ENCODE measurements at regions not wholly inside any gene's neighbourhood (a gene's known extent, or its start where the extent isn't known, plus 50 kb on each side); places are given as distances from the start of the nearest gene placed in this dataset.

DNA sequence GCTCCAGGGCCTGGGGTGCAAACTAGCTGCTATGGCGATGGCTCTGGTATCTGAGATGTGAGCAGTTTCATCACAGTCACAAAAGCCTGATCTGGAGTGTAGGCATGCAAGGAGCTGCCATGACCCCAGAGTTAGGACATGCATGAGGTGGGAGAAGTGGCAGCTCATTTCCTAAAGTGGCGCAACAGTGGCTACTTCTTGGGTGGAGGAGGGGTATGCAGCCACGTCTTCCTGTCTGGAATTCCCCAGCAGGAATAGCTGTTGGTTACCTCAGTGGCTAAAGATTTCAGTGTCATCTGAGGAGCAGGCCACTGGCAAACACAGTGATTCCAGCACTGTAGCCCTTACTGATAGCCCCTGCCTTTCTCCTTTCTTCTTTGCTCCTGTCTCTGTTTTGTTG is 1382.5 kb downstream of the C4orf33 start:
- no peak overlapping the region for H3K4me3 ChIP-seq (ENCODE audit: low read depth, low read length)
- H3K79me2 ChIP-seq = no peaks in the 10 kb centered on the region
- no peak overlapping the region for H3K4me2 ChIP-seq (ENCODE audit: low read length)
- no peak overlapping the region for H2AFZ ChIP-seq
- no peaks in the 10 kb centered on the region for H3K9me3 ChIP-seq (ENCODE audit: control insufficient read depth, low read length)
- H3K27ac ChIP-seq = no peak overlapping the region
- no peaks in the 10 kb centered on the region for H3K36me3 ChIP-seq (ENCODE audit: control insufficient read depth, insufficient read depth, low read length)
- TF ChIP-seq, protein P1, sequence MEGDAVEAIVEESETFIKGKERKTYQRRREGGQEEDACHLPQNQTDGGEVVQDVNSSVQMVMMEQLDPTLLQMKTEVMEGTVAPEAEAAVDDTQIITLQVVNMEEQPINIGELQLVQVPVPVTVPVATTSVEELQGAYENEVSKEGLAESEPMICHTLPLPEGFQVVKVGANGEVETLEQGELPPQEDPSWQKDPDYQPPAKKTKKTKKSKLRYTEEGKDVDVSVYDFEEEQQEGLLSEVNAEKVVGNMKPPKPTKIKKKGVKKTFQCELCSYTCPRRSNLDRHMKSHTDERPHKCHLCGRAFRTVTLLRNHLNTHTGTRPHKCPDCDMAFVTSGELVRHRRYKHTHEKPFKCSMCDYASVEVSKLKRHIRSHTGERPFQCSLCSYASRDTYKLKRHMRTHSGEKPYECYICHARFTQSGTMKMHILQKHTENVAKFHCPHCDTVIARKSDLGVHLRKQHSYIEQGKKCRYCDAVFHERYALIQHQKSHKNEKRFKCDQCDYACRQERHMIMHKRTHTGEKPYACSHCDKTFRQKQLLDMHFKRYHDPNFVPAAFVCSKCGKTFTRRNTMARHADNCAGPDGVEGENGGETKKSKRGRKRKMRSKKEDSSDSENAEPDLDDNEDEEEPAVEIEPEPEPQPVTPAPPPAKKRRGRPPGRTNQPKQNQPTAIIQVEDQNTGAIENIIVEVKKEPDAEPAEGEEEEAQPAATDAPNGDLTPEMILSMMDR (IDR thresholded peaks at IDR 0.05) = no peak
- H3K27me3 ChIP-seq (ENCODE audit: control insufficient read depth, insufficient read depth, low read length) = no peaks in the 10 kb centered on the region
- no peak overlapping the region for H3K9ac ChIP-seq
- no peaks in the 10 kb centered on the region for H3K4me1 ChIP-seq

DNA sequence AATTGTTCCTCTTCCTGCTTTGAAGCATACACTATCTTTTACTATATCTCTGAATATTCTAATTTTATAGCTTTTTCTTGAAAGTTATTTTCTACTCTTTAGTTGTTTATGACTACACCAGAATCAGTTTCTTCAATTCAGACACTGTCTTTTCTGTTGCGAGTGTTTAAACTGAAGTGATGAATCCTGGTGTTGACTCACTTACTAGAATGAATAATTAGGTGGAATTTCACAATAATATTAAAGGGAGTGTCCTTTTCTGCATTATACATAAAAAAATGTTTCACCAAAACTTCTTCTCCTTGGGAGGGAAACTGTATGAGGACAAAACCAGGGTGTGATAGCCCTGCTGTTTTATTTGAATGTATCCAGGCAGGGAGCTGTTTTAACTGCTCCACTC is 1383.1 kb downstream of the C4orf33 start:
- Histone ChIP-seq H3K9ac (no peak overlapping the region), H3K4me1 (no peaks in the 10 kb centered on the region), H3K79me2 (no peaks in the 10 kb centered on the region), H3K4me3 (ENCODE audit: low read depth, low read length) (no peak overlapping the region), H3K9me3 (ENCODE audit: control insufficient read depth, low read length) (no peaks in the 10 kb centered on the region), H3K27me3 (ENCODE audit: control insufficient read depth, insufficient read depth, low read length) (no peaks in the 10 kb centered on the region), H3K36me3 (ENCODE audit: control insufficient read depth, insufficient read depth, low read length) (no peaks in the 10 kb centered on the region), H2AFZ (no peak overlapping the region), H3K27ac (no peak overlapping the region), H3K4me2 (ENCODE audit: low read length) (no peak overlapping the region)
- TF ChIP-seq, protein P1 (IDR thresholded peaks at IDR 0.05) = no peak

DNA sequence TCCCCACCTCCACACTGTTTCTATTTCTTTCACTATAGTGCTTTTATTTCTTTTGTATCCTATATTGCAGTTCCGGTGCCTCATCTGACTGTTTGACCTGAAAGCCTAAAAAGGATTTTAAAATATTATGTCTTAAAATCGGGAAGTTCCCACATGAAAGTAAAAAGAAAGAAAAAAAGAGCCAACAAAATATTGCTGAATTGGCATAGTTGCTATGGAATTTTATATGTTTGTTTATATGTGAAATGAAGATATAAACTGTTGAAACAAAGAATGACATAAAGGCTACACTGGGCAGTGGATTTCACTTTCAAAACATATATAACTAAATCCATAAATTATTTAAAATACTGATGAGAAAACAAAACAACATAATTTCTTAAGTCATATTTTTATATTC is 1383.7 kb downstream of the C4orf33 start:
- Histone ChIP-seq H3K4me3 (ENCODE audit: low read depth, low read length) (no peak overlapping the region), H3K4me1 (no peaks in the 10 kb centered on the region), H3K36me3 (ENCODE audit: control insufficient read depth, insufficient read depth, low read length) (no peaks in the 10 kb centered on the region), H3K4me2 (ENCODE audit: low read length) (no peak overlapping the region), H3K27me3 (ENCODE audit: control insufficient read depth, insufficient read depth, low read length) (no peaks in the 10 kb centered on the region), H2AFZ (no peak overlapping the region), H3K9ac (no peak overlapping the region), H3K27ac (no peak overlapping the region), H3K9me3 (ENCODE audit: control insufficient read depth, low read length) (no peaks in the 10 kb centered on the region), H3K79me2 (no peaks in the 10 kb centered on the region)
- TF ChIP-seq, protein P1 (IDR thresholded peaks at IDR 0.05) = no peak

DNA sequence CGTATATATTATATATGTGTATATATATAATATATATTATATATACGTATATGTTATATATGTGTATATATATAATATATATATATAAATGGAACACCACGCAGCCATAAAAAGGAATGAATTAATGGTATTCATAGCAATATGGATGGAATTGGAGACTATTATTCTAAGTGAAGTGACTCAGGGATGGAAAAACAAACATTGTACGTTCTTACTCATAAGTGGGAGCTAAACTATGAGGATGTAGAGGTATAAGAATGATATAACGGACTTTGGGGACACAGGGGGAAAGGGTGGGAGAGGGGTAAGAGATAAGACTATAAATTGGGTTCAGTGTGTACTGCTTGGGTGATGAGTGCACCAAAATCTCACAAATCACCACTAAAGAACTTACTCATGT is 1388.9 kb downstream of the C4orf33 start:
- H2AFZ ChIP-seq = no peak overlapping the region
- no peak overlapping the region for H3K9ac ChIP-seq
- H3K36me3 ChIP-seq (ENCODE audit: control insufficient read depth, insufficient read depth, low read length) = no peaks in the 10 kb centered on the region
- H3K4me2 ChIP-seq (ENCODE audit: low read length) = no peak overlapping the region
- H3K4me3 ChIP-seq (ENCODE audit: low read depth, low read length) = no peak overlapping the region
- no peaks in the 10 kb centered on the region for H3K27me3 ChIP-seq (ENCODE audit: control insufficient read depth, insufficient read depth, low read length)
- TF ChIP-seq, protein P1 (IDR thresholded peaks at IDR 0.05) = no peak
- H3K4me1 ChIP-seq = no peaks in the 10 kb centered on the region
- no peak overlapping the region for H3K27ac ChIP-seq
- H3K9me3 ChIP-seq (ENCODE audit: control insufficient read depth, low read length) = no peaks in the 10 kb centered on the region
- no peaks in the 10 kb centered on the region for H3K79me2 ChIP-seq

DNA sequence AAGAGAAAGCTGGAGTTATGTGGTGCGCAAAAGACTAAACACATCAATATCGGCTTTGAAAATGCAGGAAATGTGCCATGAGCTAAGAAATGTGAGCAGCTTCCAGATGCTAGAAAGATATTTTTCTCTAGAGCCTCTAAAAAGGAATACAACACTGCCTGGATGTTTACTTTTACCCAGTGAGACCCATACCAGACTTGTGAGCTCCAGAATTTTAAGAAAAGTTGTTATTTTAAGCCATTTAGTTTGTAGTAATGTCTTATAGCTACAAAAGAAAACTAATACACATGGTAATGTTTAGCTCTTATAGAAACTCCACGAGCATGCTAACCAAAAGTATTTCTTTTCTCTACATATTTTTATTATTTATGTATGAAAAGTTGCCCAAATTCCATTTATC is 1389.4 kb downstream of the C4orf33 start:
- TF ChIP-seq, protein P1 (IDR thresholded peaks at IDR 0.05) = no peak
- no peak overlapping the region for H3K4me3 ChIP-seq (ENCODE audit: low read depth, low read length)
- H3K9me3 ChIP-seq (ENCODE audit: control insufficient read depth, low read length) = no peaks in the 10 kb centered on the region
- H3K27me3 ChIP-seq (ENCODE audit: control insufficient read depth, insufficient read depth, low read length) = no peaks in the 10 kb centered on the region
- H3K9ac ChIP-seq = no peak overlapping the region
- no peak overlapping the region for H3K27ac ChIP-seq
- H3K36me3 ChIP-seq (ENCODE audit: control insufficient read depth, insufficient read depth, low read length) = no peaks in the 10 kb centered on the region
- no peak overlapping the region for H3K4me2 ChIP-seq (ENCODE audit: low read length)
- H3K4me1 ChIP-seq = no peaks in the 10 kb centered on the region
- H2AFZ ChIP-seq = no peak overlapping the region
- H3K79me2 ChIP-seq = no peaks in the 10 kb centered on the region
